ENCODE measurements at regions not wholly inside any gene's neighbourhood (a gene's known extent, or its start where the extent isn't known, plus 50 kb on each side); places are given as distances from the start of the nearest gene placed in this dataset.

DNA sequence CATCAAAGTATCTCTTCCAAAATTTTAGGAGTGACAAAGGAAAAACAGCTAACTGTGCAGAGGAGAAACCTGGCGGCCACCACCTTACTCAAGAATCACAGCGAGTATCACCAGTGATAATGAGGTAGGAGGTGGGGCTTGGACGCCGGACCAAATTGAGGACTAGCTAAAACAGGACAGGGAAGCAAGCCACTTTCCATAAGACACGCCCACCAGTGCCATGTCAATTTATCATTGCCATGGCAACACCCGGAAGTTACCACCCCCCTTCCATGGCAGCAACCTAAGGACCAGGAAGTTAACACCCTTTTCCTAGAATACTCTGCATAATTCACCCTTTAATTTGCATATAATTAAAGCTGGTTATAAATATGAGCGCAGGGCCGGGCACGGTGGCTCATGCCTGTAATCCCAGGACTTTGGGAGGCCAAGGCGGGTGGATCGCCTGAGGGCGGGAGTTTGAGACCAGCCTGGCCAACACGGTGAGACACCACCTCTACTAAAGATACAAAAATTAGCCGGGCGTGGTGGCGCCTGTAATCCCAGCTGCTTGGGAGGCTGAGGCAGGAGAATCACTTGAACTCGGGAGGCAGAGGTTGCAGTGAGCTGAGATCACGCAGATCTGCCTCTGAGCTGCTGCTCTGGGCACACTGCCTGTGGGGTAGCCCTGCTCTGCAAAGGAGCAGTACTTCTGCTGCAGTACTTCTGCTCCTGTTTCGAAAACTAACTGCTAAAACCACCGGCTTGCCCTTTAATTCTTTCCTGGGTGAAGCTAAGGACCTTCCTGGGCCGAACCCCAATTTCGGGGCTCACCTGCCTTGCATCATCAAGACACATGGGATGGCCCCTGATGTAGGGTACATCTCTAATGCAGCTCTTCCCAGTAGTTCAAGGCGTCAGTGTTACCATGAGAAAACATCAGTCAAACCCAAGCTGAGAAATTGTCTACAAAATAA lies 116.7 kb downstream of the HMX1 start:
- DNase-seq: no peak

GRCh38 chr4:8748236-8748575 lies 123.4 kb downstream of the HMX1 start:
- DNase-seq: no peak

DNA sequence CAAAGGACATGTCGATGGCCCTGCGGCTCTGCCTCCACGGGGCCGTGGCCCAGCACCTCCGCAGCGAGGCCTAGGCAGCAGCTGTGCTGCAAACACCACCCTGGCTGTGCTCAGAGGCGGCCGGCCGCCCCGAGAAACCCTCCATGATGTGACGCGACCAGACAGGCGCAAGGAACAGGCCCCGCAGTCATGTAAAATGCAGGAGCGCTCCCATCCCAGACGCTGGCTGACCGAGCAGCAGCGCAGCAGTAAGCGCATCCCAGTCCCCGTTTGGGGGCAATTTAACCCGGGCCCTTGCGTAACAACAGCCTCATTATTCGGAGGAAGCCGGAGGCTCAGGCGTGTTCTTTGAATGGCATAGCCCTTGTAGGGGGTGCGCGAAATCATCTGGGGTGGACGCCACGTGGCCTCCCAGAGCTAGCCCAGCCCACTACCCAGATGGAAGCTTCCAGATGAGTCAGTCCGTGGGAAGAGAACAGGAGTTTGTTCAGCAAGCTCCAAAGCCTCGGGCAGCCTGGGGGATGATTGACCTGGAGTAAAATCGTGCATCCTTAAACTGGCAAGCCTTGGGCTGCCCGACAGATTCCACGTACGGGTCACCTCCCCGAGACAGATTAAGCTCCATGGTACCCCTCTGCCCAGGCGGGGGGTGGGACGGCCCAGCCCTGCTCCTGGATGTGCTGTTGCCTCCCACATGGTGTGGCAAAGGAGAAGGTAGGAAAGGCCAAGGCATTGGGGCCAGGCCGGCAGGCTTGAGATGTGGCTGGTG lies 124.0 kb downstream of the HMX1 start:
- no peak for DNase-seq

DNA sequence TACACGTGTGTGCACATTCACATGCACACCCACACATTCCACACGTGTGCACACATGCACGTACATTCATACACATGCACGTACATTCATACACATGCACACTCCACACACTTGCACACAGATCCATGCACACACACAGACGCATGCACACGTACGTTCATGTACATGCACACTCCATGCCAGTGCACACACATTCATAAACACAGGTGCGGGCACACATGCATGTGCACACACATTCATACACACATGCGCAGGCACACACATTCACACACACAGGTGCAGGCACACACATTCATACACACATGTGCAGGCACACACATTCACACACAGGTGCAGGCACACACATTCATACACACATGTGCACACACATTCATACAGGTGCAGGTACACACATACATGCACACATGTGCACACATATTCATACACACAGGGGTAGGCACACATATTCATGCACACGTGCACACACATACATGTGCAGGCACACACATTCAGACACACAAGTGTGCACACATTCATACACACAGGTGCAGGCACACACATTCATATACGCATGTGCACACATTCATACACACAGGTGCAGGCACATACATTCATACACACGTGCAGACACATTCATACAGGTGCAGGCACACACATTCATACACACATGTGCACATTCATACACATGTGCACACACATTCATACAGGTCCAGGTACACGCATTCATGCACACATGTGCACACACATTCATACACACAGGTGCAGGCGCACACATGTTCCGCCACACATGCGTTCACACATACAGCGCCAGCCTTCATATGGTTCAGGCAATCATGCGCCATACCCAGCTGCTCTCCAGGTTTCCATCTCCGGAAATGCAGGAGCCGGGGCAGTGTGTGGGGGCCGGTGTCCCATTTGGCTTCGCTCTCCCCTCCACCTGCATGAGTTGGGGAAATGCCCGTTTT lies 124.8 kb downstream of the HMX1 start:
- no peak for DNase-seq

- DNase-seq: no peak
Measured at GRCh38 chr4:8745826-8746225, 125.8 kb downstream of the HMX1 start.

DNA sequence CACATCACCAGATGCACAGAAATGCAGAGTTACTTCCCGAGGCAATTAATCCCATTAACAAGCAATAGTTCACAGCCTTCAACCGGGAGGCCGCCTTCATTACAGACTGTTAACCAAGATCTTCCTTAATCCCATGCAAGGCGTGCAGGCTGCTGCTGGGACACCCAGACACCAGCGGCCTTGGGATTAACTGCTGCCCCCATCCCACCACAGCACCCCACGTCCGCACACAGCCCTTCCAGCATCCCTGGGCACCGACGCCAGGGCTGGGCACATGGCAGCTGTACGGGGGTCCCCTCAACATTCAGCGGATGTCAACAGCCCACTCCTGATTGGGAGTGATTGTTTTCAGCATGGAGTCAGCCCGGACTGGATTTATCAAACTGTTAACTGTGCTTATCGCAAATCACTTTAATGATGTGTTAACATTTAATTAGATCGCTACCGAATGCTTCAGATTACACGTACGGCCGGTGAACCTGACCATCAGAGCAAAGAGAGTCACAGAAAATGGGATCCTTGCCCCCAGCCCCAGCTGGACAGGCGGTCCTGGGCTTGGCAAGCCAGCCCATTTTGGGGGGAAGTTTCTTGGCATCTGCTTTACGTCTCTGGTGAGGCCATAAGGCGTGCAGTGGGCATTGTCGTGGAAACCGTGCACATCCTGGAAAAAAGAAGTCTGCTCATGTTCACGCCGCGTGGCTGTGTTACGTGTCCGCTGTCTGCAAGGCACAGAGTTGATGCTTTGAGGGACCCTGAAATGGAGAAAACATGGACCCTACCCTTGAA lies 126.4 kb downstream of the HMX1 start:
- no peak for DNase-seq

GRCh38 chr4:8744083-8744805 lies 127.4 kb downstream of the HMX1 start:
- no peak for DNase-seq

DNA sequence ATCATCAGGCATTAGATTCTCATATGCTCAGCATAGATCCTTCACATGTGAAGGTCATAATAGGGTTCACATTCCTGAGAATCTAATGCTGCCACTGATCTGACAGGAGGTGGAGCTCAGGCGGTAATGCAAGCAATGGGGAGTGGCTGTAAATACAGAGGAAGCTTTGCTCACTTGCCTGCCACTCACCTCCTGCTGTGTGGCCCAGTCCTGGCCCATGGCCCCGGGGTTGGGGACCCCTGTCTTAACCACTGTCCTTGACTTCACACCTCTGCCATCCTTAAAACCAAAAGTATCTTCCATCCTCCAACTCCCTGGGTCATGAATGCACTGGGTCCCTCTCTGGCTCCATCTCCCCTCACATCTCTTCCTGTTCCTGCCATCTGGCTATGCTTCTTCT lies 129.1 kb downstream of the HMX1 start:
- no peak for DNase-seq

- DNase-seq: no peak
Measured at GRCh38 chr4:8741513-8742226, 130.0 kb downstream of the HMX1 start.

- DNase-seq: no peak
Measured at GRCh38 chr4:8740666-8741395, 130.8 kb downstream of the HMX1 start.

GRCh38 chr4:8739820-8740665 lies 131.6 kb downstream of the HMX1 start:
- DNase-seq: no peak

- no peak for DNase-seq
Measured at GRCh38 chr4:8739317-8739716, 132.3 kb downstream of the HMX1 start.

- DNase-seq: no peak
Measured at GRCh38 chr4:8738471-8738931, 133.1 kb downstream of the HMX1 start.

DNA sequence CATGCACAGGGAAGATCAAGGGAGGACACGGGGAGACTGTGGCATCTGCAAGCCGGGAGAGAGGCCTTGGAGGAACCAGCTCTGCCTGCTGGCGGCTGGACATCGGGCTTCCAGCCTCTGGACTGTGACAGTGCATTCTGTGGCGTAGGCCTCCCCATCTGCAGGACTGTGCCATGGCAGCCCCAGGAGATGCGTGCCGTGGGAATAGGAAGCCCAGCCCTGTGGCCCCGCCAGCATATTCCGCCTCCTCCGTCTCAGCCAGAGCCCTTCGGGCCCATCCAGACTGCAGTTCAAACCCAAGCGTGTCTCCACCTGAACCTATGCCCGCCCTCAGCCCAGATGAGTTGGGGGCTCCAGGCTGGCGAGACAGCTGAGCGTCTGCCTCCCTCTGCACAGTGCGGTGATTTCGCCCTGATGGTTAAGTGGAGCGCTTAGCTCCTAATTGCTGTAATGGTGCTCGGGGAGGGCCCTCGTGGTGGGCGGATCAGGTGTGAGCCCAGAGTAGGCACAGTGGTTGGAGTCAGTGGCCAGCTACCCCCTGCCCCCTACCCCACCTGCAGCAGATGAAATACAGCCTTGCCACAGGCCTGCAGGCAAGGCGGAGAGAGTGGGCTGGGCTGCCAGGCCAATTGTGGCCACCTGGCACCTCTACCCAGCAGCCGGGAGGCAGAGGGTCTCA lies 133.9 kb downstream of the HMX1 start:
- DNase-seq: no peak

DNA sequence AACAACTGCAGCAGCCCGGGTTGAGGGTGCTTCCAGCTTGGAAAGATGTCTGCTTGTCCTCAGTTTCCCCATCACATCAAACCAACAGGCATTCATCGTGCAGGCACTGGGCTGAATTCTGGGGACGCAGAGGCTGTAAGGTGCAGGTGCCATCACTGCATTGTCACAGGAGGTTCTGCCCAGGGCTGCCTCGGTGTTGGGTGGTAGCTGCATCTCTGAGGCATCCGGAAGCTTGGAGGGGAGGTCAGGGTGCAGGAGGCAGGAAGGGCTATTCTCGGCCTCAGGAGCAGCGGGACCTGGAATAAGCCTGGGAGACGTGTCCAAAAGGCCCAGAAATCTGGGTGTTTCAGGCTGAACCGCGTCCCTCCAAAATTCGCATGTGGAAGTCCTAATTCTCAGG lies 134.6 kb downstream of the HMX1 start:
- no peak for DNase-seq

- DNase-seq: no peak
Measured at GRCh38 chr4:8736090-8736825, 135.4 kb downstream of the HMX1 start.

- no peak for DNase-seq
Measured at GRCh38 chr4:8735236-8736089, 136.2 kb downstream of the HMX1 start.

Measured in activated CD4-positive, alpha-beta T cell treated with anti-CD3 and anti-CD28 coated beads, Interleukin-2, amount 50 U/mL, for 16 hours (primary cell).